ENCODE measurements at regions not wholly inside any gene's neighbourhood (a gene's known extent, or its start where the extent isn't known, plus 50 kb on each side); places are given as distances from the start of the nearest gene placed in this dataset.

- Histone ChIP-seq H3K27me3 (ENCODE audit: control insufficient read depth, insufficient read depth, low read length) (no peaks in the 10 kb centered on the region), H3K27ac (ENCODE audit: low read depth, low read length) (no peak overlapping the region), H3K36me3 (ENCODE audit: control insufficient read depth, insufficient read depth, low read length) (no peaks in the 10 kb centered on the region), H3K9me3 (ENCODE audit: control insufficient read depth, insufficient read depth, low read length) (no peaks in the 10 kb centered on the region), H3K9ac (ENCODE audit: low read depth, low read length) (no peak overlapping the region), H3K4me3 (ENCODE audit: low read depth, low read length) (no peak overlapping the region), H3K4me1 (ENCODE audit: control insufficient read depth, insufficient read depth, low read length) (no peaks in the 10 kb centered on the region)
These were observed 795.7 kb upstream of the SOX9 start for GRCh38 chr17:71325117-71325516.

GRCh38 chr17:71325886-71326285 is 794.9 kb upstream of the SOX9 start:
- Histone ChIP-seq H3K27ac (ENCODE audit: low read depth, low read length) (no peak overlapping the region), H3K36me3 (ENCODE audit: control insufficient read depth, insufficient read depth, low read length) (no peaks in the 10 kb centered on the region), H3K4me3 (ENCODE audit: low read depth, low read length) (no peak overlapping the region), H3K9me3 (ENCODE audit: control insufficient read depth, insufficient read depth, low read length) (no peaks in the 10 kb centered on the region), H3K9ac (ENCODE audit: low read depth, low read length) (no peak overlapping the region), H3K27me3 (ENCODE audit: control insufficient read depth, insufficient read depth, low read length) (no peaks in the 10 kb centered on the region), H3K4me1 (ENCODE audit: control insufficient read depth, insufficient read depth, low read length) (no peaks in the 10 kb centered on the region)

- no peaks in the 10 kb centered on the region for H3K36me3 ChIP-seq (ENCODE audit: control insufficient read depth, insufficient read depth, low read length)
- H3K9ac ChIP-seq (ENCODE audit: low read depth, low read length): no peak overlapping the region
- no peaks in the 10 kb centered on the region for H3K9me3 ChIP-seq (ENCODE audit: control insufficient read depth, insufficient read depth, low read length)
- H3K27me3 ChIP-seq (ENCODE audit: control insufficient read depth, insufficient read depth, low read length): no peaks in the 10 kb centered on the region
- H3K4me1 ChIP-seq (ENCODE audit: control insufficient read depth, insufficient read depth, low read length): no peaks in the 10 kb centered on the region
- no peak overlapping the region for H3K4me3 ChIP-seq (ENCODE audit: low read depth, low read length)
- H3K27ac ChIP-seq (ENCODE audit: low read depth, low read length): no peak overlapping the region
These were observed 793.3 kb upstream of the SOX9 start for GRCh38 chr17:71327376-71328059.

- no peaks in the 10 kb centered on the region for H3K9me3 ChIP-seq (ENCODE audit: control insufficient read depth, insufficient read depth, low read length)
- H3K27me3 ChIP-seq (ENCODE audit: control insufficient read depth, insufficient read depth, low read length): no peaks in the 10 kb centered on the region
- H3K4me1 ChIP-seq (ENCODE audit: control insufficient read depth, insufficient read depth, low read length): peaks cover 9% of the 10 kb centered on the region
- no peak overlapping the region for H3K9ac ChIP-seq (ENCODE audit: low read depth, low read length)
- no peak overlapping the region for H3K4me3 ChIP-seq (ENCODE audit: low read depth, low read length)
- no peak overlapping the region for H3K27ac ChIP-seq (ENCODE audit: low read depth, low read length)
- no peaks in the 10 kb centered on the region for H3K36me3 ChIP-seq (ENCODE audit: control insufficient read depth, insufficient read depth, low read length)
These were observed 791.3 kb upstream of the SOX9 start for GRCh38 chr17:71329310-71330098.

GRCh38 chr17:71330099-71330375 is 790.8 kb upstream of the SOX9 start:
- H3K27ac ChIP-seq (ENCODE audit: low read depth, low read length): no peak overlapping the region
- no peak overlapping the region for H3K4me3 ChIP-seq (ENCODE audit: low read depth, low read length)
- no peak overlapping the region for H3K9ac ChIP-seq (ENCODE audit: low read depth, low read length)
- peaks cover 13% of the 10 kb centered on the region for H3K4me1 ChIP-seq (ENCODE audit: control insufficient read depth, insufficient read depth, low read length)
- no peaks in the 10 kb centered on the region for H3K27me3 ChIP-seq (ENCODE audit: control insufficient read depth, insufficient read depth, low read length)
- H3K9me3 ChIP-seq (ENCODE audit: control insufficient read depth, insufficient read depth, low read length): no peaks in the 10 kb centered on the region
- no peaks in the 10 kb centered on the region for H3K36me3 ChIP-seq (ENCODE audit: control insufficient read depth, insufficient read depth, low read length)

- Histone ChIP-seq H3K4me1 (ENCODE audit: control insufficient read depth, insufficient read depth, low read length) (peaks cover 13% of the 10 kb centered on the region), H3K9me3 (ENCODE audit: control insufficient read depth, insufficient read depth, low read length) (no peaks in the 10 kb centered on the region), H3K27me3 (ENCODE audit: control insufficient read depth, insufficient read depth, low read length) (no peaks in the 10 kb centered on the region), H3K36me3 (ENCODE audit: control insufficient read depth, insufficient read depth, low read length) (no peaks in the 10 kb centered on the region), H3K4me3 (ENCODE audit: low read depth, low read length) (no peak overlapping the region), H3K9ac (ENCODE audit: low read depth, low read length) (no peak overlapping the region), H3K27ac (ENCODE audit: low read depth, low read length) (no peak overlapping the region)
These were observed 789.0 kb upstream of the SOX9 start for GRCh38 chr17:71331754-71332325.

GRCh38 chr17:71334048-71334751 is 786.6 kb upstream of the SOX9 start:
- peaks cover 13% of the 10 kb centered on the region for H3K4me1 ChIP-seq (ENCODE audit: control insufficient read depth, insufficient read depth, low read length)
- no peaks in the 10 kb centered on the region for H3K27me3 ChIP-seq (ENCODE audit: control insufficient read depth, insufficient read depth, low read length)
- H3K36me3 ChIP-seq (ENCODE audit: control insufficient read depth, insufficient read depth, low read length): no peaks in the 10 kb centered on the region
- no peak overlapping the region for H3K27ac ChIP-seq (ENCODE audit: low read depth, low read length)
- no peak overlapping the region for H3K9ac ChIP-seq (ENCODE audit: low read depth, low read length)
- no peaks in the 10 kb centered on the region for H3K9me3 ChIP-seq (ENCODE audit: control insufficient read depth, insufficient read depth, low read length)
- no peak overlapping the region for H3K4me3 ChIP-seq (ENCODE audit: low read depth, low read length)

- peaks cover 13% of the 10 kb centered on the region for H3K4me1 ChIP-seq (ENCODE audit: control insufficient read depth, insufficient read depth, low read length)
- no peak overlapping the region for H3K27ac ChIP-seq (ENCODE audit: low read depth, low read length)
- H3K9ac ChIP-seq (ENCODE audit: low read depth, low read length): no peak overlapping the region
- H3K27me3 ChIP-seq (ENCODE audit: control insufficient read depth, insufficient read depth, low read length): no peaks in the 10 kb centered on the region
- no peaks in the 10 kb centered on the region for H3K36me3 ChIP-seq (ENCODE audit: control insufficient read depth, insufficient read depth, low read length)
- no peak overlapping the region for H3K4me3 ChIP-seq (ENCODE audit: low read depth, low read length)
- H3K9me3 ChIP-seq (ENCODE audit: control insufficient read depth, insufficient read depth, low read length): no peaks in the 10 kb centered on the region
These were observed 785.6 kb upstream of the SOX9 start for GRCh38 chr17:71335212-71335611.

- Histone ChIP-seq H3K36me3 (ENCODE audit: control insufficient read depth, insufficient read depth, low read length) (no peaks in the 10 kb centered on the region), H3K27ac (ENCODE audit: low read depth, low read length) (no peak overlapping the region), H3K27me3 (ENCODE audit: control insufficient read depth, insufficient read depth, low read length) (no peaks in the 10 kb centered on the region), H3K4me1 (ENCODE audit: control insufficient read depth, insufficient read depth, low read length) (peaks cover 13% of the 10 kb centered on the region), H3K9me3 (ENCODE audit: control insufficient read depth, insufficient read depth, low read length) (no peaks in the 10 kb centered on the region), H3K9ac (ENCODE audit: low read depth, low read length) (no peak overlapping the region), H3K4me3 (ENCODE audit: low read depth, low read length) (no peak overlapping the region)
These were observed 782.9 kb upstream of the SOX9 start for GRCh38 chr17:71337938-71338337.

- Histone ChIP-seq H3K36me3 (ENCODE audit: control insufficient read depth, insufficient read depth, low read length) (no peaks in the 10 kb centered on the region), H3K4me3 (ENCODE audit: low read depth, low read length) (no peak overlapping the region), H3K9me3 (ENCODE audit: control insufficient read depth, insufficient read depth, low read length) (no peaks in the 10 kb centered on the region), H3K9ac (ENCODE audit: low read depth, low read length) (no peak overlapping the region), H3K27me3 (ENCODE audit: control insufficient read depth, insufficient read depth, low read length) (no peaks in the 10 kb centered on the region), H3K27ac (ENCODE audit: low read depth, low read length) (no peak overlapping the region), H3K4me1 (ENCODE audit: control insufficient read depth, insufficient read depth, low read length) (peaks cover 13% of the 10 kb centered on the region)
These were observed 782.4 kb upstream of the SOX9 start for GRCh38 chr17:71338396-71338795.

GRCh38 chr17:71339206-71339605 is 781.6 kb upstream of the SOX9 start:
- no peaks in the 10 kb centered on the region for H3K36me3 ChIP-seq (ENCODE audit: control insufficient read depth, insufficient read depth, low read length)
- H3K27ac ChIP-seq (ENCODE audit: low read depth, low read length): no peak overlapping the region
- peaks cover 13% of the 10 kb centered on the region for H3K4me1 ChIP-seq (ENCODE audit: control insufficient read depth, insufficient read depth, low read length)
- H3K9ac ChIP-seq (ENCODE audit: low read depth, low read length): no peak overlapping the region
- H3K9me3 ChIP-seq (ENCODE audit: control insufficient read depth, insufficient read depth, low read length): no peaks in the 10 kb centered on the region
- H3K4me3 ChIP-seq (ENCODE audit: low read depth, low read length): no peak overlapping the region
- H3K27me3 ChIP-seq (ENCODE audit: control insufficient read depth, insufficient read depth, low read length): no peaks in the 10 kb centered on the region

Data from HUES48 (cell line).